Hematopoietic multipotent progenitor cell (in vitro differentiated cells): ENCODE measurements at regions not wholly inside any gene's neighbourhood (a gene's known extent, or its start where the extent isn't known, plus 50 kb on each side); places are given as distances from the start of the nearest gene placed in this dataset.
"Not testable (repeated sequence)": the region's sequence is repeated elsewhere in the genome, so short reads cannot be mapped to it uniquely, and the experiment has no call there.

Source experiments
- DNase-seq, 3 donors: peaks; one replicate each; pipeline ENCODE4 v3.0.0-alpha.2; 2011 to 2015; ENCODE audit warnings: low read depth in 2 of 3, low spot score in 2 of 3

DNA sequence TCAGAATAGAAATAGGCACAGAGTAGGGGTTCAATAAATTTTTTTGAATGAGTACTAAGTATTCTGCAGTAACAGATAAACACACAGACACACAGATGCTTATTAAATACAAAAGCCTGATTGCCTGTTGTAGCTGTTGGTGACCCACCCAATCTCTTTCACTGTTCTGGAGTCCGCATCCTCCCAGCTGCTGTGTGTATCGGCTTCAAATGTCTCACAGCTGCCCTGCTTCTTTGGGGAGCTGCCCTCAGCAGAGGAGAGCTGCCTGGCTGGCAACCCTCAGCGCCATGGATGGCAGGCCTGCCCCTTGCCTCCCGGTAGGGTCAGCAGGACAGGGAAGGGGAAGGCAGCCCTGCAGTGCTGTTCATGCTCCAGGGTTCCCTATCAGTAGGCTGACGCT lies 50.5 kb upstream of the PRNP start:
- no peak for DNase-seq

DNA sequence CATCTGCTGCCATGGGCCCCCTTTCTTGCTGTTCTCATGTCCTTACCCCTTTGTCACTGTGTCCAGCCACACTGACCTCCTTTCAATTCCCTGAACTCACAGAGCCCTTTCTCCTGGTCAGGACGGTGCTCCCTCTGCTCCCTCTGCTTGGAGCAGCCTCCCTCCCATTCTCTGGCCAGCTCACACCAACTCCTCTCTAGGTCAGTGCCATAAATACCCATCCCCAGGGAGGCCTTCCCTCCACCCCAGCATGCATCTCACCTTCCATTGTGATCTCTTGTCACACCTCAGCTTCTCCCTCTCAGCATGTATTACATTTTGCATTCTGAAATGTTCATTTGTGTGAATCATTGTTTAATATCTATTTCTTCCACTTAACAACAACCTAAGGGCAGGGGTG lies 50.9 kb upstream of the PRNP start:
- DNase-seq = no peak

DNA sequence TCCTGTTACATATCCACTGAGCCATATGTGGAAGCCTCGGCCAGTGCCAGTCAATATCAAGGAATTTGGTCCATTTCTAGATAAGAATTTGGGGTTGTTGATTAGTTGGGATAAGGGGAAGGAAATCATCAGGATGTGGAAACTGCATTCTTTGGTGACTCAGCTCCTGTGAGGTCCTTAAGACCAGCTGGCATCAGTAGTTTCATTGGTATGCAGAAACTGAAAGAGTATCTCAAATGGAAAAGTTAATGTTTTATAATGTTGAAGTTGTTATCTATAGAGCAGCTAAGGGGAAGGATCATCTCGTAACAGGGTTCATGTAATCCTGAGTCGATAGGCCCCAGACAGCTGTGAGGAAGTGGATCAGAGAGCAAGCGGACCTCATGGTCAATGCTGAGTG lies 52.5 kb upstream of the PRNP start:
- peak in 1 of 3 donors; percentile 11 for DNase-seq

DNA sequence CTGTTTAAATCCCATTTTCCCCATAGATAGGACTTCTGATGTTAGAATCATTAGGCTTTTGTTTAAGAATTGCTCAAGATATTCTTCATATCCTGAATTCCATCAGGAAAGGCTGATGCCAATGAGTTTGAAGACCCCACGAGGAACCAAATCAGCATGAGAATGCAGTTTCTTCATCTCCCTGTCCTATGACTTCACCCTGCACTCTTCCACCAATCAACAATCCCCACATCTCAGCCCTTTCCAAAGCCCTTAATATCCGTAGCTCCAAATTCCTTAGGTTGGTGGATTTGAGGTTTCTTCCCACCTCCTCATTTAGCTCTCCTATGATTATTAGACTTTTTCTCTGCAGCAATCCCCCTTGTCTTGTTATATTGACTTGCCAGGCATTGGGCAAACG lies 52.9 kb upstream of the PRNP start:
- no peak for DNase-seq

DNA sequence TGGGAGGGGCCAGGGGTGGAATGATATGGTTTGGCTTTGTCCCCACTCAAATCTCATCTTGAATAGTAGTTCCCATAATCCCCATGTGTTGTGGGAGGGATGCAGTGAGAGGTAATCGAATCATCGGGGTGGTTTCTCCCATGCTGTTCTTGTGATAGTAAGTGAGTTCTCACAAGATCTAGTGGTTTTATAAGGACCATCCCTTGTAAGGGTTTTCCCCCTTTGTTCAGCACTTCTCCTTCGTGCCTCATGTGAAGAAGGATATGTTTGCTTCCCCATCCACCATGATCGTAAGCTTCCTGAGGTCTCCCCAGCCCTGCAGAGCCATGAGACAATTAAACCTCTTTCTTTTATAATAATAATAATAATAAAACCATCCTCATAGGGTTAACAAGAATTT lies 53.4 kb upstream of the PRNP start:
- no peak for DNase-seq

DNA sequence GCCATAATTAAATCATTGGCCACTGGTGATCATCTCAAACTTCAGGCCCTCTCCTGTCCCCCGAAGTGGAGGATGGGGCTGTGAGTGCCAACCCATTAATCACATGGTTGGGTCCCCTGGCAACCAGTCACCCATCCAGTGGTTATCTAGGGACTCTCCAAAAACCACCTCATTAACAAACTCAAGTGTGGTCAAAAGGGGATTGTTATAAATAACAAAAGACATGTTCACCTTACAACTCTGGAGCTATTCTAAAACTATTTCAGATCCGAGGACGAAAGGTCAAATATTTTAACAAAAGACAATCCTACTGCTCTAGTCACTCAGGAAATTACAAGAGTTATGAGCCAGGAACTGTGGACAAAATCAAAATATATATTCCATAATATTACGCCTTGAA lies 60.0 kb upstream of the PRNP start:
- DNase-seq = no peak

DNA sequence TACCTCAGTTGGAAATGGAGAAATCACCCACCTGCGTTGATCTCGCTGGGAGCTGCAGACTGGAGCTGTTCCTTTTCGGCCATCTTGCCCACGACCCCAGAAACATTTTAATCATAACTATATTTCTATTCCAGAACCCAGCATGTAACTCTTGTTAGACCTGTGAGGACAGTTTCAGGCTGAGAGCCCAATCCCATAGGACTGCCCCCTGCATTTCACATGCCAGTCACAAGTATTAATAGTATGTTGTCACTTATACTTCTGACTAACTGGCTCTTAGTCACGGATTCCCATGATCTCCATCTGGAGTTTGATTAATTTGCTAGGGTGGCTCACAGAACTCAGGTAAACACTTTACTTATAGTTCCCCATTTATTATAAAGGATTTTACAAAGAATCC lies 60.6 kb upstream of the PRNP start:
- no peak for DNase-seq

DNA sequence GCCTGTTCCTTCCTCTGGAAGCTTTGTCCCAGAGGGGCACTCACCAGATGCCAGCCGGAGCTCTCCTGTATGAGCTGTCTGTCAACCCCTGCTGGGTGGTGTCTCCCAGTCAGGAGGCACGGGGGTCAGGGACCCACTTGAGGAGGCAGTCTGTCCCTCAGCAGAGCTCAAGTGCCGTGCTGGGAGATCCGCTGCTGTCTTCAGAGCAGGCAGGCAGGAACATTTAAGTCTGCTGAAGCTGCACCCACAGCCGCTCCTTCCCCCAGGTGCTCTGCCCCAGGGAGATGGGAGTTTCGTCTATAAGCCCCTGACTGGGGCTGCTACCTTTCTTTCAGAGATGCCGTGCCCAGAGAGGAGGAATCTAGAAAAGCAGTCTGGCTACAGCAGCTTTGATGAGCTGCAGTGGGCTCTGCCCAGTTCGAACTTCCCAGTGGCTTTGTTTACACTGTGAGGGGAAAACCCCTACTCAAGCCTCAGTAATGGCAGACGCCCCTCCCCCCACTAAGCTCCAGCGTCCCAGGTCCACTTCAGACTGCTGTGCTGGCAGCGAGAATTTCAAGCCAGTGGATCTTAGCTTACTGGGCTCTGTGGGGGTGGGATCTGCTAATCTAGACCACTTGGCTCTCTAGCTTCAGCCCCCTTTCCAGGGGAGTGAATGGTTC lies 61.5 kb upstream of the PRNP start:
- not testable (repeated sequence) for DNase-seq

DNA sequence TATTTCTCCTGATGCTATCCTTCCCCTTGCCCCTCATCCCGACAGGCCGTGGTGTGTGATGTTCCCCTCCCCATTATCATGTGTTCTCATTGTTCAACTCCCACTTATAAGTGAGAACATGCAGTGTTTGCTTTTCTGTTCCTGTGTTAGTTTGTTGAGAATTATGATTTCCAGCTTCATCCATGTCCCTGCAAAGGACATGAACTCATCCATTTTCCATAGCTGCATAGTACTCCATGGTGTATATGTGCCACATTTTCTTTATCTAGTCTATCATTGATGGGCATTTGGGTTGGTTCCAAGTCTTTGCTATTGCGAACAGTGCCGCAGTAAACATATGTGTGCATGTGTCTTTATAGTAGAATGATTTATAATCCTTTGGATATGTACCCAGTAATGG lies 67.1 kb upstream of the PRNP start:
- not testable (repeated sequence) for DNase-seq

DNA sequence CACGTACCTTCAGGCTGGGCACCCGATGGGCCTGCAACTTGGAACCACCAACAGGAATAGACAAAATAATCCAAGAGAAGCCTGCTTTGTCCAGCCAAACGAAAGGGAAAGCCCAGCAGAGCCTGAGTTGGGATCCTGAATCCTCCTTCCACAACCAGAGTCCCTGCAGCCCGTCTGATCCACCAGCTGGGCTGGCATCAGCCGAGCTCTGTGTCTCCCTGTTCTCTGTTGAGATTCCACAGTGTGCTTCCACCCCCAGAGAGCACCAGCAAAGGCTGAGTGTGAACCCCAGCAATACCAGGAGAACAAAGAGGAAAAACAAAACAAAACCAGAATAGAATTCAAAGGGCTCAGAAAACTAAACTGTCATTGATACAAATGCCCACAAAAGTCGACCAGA lies 68.8 kb upstream of the PRNP start:
- no peak for DNase-seq

DNA sequence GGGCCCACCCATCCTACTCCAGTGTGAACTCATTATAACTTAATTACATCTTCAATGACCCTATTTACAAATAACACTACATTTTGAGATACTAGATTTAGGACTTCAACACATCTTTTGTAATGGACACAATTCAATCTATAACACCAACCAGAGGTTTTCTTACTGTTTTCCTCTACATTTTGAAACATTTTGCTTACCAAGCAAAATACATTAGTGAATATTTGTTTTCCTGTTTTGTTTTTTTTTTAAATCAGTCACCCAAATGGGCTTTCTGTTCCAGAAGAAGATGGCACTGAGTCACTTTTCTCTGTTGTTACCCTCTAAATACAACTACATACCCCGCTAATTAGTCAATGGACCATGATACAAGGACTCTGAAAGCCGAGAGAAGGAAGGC lies 69.2 kb upstream of the PRNP start:
- DNase-seq = no peak

DNA sequence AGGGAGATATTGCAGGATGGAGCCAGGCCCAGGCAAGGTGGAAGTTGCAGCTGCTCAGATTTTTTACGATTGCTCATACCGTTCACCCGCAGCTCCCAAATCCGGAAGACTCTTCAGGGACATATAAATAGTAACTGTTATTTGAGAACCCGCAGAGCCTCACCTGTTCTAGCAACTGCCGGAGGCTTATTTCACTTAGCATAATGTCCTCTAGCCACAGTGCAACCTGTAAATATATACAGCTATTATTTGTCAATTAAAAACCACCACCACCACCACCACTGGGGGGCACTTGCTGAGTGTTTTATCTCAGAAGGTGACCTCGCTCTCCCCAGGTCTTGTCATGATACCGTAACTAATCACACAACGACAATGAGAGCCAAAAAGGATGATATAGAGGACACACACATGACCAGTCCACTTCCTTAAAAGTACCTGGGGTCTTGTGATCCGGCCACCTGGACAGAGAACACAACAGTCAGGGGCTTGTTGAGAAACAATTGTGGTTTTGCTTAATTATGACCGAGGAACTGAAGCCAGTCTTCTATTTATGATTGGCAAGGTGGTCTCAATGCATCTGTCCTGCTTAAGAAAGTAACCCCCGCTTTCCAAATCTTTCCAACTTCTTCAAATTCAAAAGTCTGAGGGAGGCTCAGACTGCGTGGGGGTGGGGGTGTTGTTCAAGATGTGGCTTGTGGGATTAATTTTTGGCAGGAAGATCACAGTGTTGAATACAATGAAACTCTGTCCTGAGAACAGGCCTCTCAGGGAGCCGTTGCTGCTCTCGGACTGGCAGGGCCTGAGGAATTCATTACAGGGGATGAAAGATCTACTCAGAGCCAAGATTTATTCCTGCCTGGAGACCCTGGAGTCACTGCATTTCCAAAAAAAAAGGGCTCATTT lies 72.3 kb upstream of the PRNP start:
- peak in 2 of 3 donors; percentile 59 to 85 for DNase-seq

DNA sequence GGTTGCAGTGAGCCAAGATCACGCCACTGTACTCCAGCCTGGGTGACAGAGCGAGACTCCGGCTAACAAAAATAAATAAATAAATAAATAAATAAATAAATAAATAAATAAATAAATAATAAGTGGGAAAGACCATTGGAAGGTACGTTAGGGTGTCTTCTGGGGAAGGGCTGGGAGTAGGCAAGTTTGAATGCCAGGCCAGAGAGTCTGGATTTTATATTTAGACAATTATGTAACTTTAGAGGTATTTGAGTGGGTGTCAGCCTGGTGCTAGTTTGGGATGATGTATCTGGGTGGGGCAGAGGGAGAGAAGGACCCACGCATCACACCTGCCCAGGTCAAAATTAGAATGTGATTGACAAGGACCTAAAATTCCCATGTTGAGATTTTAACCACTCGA lies 73.1 kb upstream of the PRNP start:
- DNase-seq = no peak

DNA sequence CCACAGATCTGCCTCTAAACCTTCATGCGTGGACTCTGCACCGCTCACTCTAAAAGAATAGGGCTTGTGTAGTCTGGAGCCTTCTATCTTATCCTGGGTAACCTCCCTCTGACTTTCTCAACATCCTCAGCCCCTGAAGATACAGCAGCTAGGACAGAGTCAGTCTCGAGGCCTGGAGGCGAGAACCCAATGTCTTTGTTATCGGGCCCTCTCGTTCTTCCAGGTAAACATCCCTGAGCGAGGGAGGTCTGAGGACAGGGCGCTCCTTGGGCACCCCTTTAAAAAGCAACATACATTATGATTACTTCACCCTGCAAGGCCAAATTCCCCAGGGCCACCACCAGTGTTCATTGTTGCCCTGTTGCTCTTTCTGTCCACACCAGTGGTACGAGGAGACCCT lies 75.4 kb upstream of the PRNP start:
- DNase-seq = no peak

DNA sequence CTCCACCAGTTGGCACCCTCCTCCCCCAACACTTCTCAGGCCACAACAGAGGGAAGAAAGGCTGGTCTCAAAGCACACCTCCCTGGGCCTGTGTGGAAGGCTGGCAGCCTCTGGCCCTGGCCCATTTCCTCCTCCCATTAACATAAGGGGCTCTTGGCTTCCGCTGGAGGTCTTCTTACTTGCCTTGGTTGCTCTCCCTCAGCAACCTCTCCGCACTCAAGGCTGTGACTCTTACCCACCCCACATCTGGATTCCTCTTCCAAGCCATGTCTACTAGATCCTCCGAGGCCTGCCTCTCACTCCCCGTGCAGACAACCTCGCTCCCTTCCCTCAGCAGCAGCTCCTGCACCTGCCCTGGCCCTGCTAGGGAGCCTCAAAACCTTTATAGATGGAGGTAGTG lies 76.7 kb upstream of the PRNP start:
- DNase-seq = no peak

DNA sequence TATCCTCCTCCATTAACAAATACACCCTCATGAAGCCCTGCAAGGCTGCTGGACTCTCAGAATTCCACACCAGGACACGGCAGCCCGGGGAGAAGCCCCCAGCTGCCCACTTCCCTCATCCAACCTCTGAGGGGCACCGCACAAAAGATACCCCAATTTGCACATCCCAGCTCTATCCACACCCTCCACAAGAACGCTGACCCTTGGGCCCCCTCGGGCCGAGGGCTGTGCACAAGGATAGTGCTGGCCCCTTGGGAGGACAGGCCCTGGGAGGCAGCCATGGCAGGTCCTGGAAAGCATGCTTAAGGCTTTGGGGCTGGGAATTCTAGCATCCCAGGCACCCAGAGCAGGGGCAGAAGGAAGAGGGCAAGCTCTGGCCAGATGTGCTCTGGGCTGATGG lies 77.4 kb upstream of the PRNP start:
- DNase-seq = no peak

DNA sequence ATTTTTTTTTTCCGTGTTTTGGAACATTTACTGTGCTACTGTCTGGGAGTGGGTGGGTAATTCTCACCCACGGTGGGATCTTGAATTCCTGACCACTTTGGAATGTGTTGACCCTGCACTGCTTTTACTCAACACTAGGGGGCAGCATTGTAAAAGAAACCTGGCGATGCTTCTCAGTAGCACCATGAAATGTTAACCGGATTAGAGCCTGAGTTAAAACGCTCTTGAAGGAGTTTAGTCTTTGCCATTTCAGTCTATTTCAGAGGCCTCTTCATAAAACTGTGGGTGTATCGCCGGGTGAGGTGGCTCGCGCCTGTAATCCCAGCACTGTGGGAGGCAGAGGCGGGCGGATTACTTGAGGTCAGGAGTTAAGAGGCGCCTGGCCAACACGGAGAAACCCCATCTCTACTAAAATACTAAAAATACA lies 79.0 kb upstream of the PRNP start:
- peak; percentile 43 to 77 (median 54) for DNase-seq

DNA sequence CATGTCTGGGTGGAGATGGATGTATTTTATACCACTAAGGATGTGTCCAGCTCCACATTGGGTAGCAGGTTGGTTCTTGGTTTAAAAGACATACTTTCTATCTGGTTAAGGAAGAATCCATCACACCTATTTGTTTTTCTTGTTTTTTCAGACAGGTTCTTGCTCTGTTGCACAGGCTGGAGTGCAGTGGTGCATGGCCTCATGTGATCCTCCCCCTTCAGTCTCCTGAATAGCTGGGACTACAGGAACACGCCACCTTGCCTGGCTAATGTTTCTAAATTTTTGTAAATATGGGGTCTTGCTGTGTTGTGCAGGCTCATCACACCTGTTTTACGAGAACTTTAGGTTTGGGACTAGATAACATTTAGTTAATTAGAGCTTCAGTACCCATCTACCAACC lies 80.2 kb upstream of the PRNP start:
- no peak for DNase-seq

DNA sequence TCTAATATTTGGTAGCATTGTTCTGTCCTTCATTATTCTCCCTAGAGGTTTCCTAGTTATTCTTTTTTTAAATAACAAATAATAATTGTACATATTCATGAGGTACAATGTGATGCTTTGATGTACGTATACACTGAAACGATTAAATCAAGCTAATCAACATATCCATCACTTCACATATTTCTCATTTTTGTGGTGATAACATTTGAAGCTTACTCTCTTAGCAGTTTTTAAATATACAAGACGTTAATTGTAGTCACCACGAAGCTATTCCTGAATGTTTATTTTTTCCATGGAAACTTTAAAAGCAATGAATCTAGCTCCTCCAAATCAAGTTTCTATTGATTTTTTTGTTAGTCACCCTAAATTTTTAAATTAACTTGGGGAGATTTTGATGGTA lies 81.1 kb upstream of the PRNP start:
- DNase-seq = no peak

DNA sequence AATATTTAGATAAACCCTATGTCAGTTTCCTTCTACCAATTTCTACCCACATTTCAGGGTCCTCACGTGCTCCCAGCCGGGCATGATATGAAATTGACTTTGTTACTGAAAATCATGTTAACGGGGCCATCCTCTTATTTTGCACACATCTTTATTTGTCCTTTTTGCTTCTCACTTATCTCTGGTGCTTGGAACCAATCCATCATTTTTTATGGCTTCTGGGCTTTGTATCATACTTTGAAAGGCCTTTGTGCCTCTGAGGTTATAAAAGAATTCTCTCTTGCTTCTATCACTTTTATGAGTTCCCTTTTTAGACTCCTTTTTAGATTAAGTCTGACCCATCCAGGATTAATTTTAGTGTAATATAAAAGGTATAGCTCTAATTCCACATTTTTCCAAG lies 81.7 kb upstream of the PRNP start:
- no peak for DNase-seq

DNA sequence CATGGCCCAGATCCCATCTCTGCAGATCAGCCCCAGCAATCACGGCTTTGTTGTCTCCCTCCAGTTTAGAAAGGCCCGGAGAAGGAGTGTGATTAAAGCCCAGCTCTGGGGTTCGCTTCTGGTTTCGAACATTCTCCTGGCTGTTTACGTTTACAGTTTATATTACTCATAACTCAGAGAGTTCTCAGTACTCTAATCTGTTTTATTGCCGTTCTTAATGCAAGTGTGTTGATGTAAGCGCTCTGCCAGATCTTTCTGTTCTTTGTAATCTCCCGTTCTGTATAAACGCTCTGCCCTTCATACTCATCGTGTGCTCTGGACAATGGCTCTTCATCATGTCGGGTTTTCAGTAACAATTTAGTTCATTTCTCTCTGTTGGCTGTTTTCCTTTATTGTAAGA lies 82.5 kb upstream of the PRNP start:
- DNase-seq = no peak

DNA sequence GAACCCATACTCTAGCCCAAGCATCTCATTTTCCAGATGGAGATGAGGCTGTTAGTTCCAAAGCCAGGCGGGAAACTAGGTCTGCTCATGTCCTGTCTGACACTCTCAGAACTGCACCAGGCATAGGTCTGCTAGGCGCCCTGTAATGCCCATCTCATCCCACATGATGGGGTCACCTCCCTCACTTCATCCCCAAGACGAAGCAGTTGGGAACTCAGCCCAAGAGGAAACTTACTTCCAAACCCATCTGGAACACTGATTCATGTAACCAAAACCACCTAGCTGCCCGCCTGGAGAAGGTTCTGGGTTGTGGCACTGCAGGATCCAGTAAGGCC lies 84.0 kb upstream of the PRNP start:
- DNase-seq = no peak
